ENCODE measurements at regions not wholly inside any gene's neighbourhood (a gene's known extent, or its start where the extent isn't known, plus 50 kb on each side); places are given as distances from the start of the nearest gene placed in this dataset.

GRCh38 chr15:29342201-29342600 is 72.6 kb upstream of the NSMCE3 start:
- TF ChIP-seq CTCF (conservative IDR thresholded peaks at IDR 0.05) = no peak
- 0 out of 5 replicates have a peak overlapping the region, but pooled peaks of 1 of the 2 experiments have one; percentile 33 for H3K4me3 Mint-ChIP-seq
- H3K23ac ChIP-seq (ENCODE audit: insufficient read length, low read depth, low read length) = no peak overlapping the region
- no peaks in the 10 kb centered on the region for H3K9me3 Mint-ChIP-seq
- H3K79me1 ChIP-seq (ENCODE audit: insufficient read depth, low read depth, low read length, poor library complexity, severe bottlenecking) = no peaks in the 10 kb centered on the region
- no peaks in the 10 kb centered on the region for H3K27me3 ChIP-seq (ENCODE audit: insufficient read depth, low read length)
- peaks cover 49 to 67% of the 10 kb centered on the region in 2 experiments for H3K4me1 Mint-ChIP-seq
- H2AK5ac ChIP-seq (ENCODE audit: insufficient read length, low read length) = no peak overlapping the region
- no peaks in the 10 kb centered on the region; the same call in 1 of the 2 replicates for H3K27me3 Mint-ChIP-seq (ENCODE audit: low read depth)
- no peaks in the 10 kb centered on the region for H3K79me2 ChIP-seq (ENCODE audit: insufficient read depth, low read length)
- H3K14ac ChIP-seq (ENCODE audit: insufficient read depth, low read length) = no peak overlapping the region
- H2AFZ ChIP-seq (ENCODE audit: low read length) = no peak overlapping the region
- DNase-seq = no peak
- no peaks in the 10 kb centered on the region for H3K9me3 ChIP-seq (ENCODE audit: control insufficient read depth, low read depth, low read length)
- no peak overlapping the region for H3K4me2 ChIP-seq (ENCODE audit: insufficient read depth, insufficient read length, low read length)
- no peak overlapping the region for H4K8ac ChIP-seq (replicated peaks; ENCODE audit: insufficient read length, low read depth, low read length)
- H2BK15ac ChIP-seq (ENCODE audit: low read depth, low read length) = no peak overlapping the region
- no peak overlapping the region for H3K18ac ChIP-seq (ENCODE audit: insufficient read length, low read depth, low read length)
- no peak overlapping the region for H3T11ph ChIP-seq (ENCODE audit: low read length)
- peaks cover 5% of the 10 kb centered on the region for H3K4me1 ChIP-seq (ENCODE audit: insufficient read depth, low read length)
- no peak overlapping the region for H2BK12ac ChIP-seq (ENCODE audit: insufficient read length, low read depth, low read length)
- no peaks in the 10 kb centered on the region for H3K23me2 ChIP-seq (ENCODE audit: insufficient read length, low read depth, low read length, poor library complexity, severe bottlenecking)
- H4K5ac ChIP-seq (ENCODE audit: insufficient read length, low read depth, low read length) = no peak overlapping the region
- H3K4ac ChIP-seq (ENCODE audit: low read depth, low read length) = no peak overlapping the region
- H3K27ac Mint-ChIP-seq = peak overlapping the region in 1 of 3 experiments; percentile 91; a peak in 2 of 7 replicates
- H2BK120ac ChIP-seq (ENCODE audit: low read depth, low read length, poor library complexity, severe bottlenecking) = no peak overlapping the region
- no CpG with 5 or more reads among the region's 8 CpGs for WGBS (ENCODE audit: extremely low coverage, insufficient read length, low lambda C conversion rate)
- no peak overlapping the region for H2BK5ac ChIP-seq (ENCODE audit: insufficient read length, low read length)
- H3K56ac ChIP-seq (ENCODE audit: insufficient read length, low read depth, low read length) = no peak overlapping the region
- H4K91ac ChIP-seq (ENCODE audit: insufficient read length, low read depth, low read length) = no peak overlapping the region
- no peak overlapping the region for H2BK20ac ChIP-seq (ENCODE audit: low read depth, low read length, poor library complexity, severe bottlenecking)
- H3K36me3 Mint-ChIP-seq (ENCODE audit: insufficient read depth in 1 of 3, low read depth in 3 of 3) = no peaks in the 10 kb centered on the region
- H4K20me1 ChIP-seq (ENCODE audit: control insufficient read depth, insufficient read depth, insufficient read length) = no peaks in the 10 kb centered on the region
- no peak overlapping the region for H3K27ac ChIP-seq (ENCODE audit: insufficient read length, low read depth, low read length)
- H3K9ac ChIP-seq (ENCODE audit: extremely low read depth, insufficient read length, low read length) = no peak overlapping the region

Data from H9 (cell line).